H1 (cell line): ENCODE measurements at regions not wholly inside any gene's neighbourhood (a gene's known extent, or its start where the extent isn't known, plus 50 kb on each side); places are given as distances from the start of the nearest gene placed in this dataset.

Experiments
- CHD7 ChIP-seq: fragments of 300-600 bp; sonication (generic); IDR thresholded peaks from 2 replicates; pipeline ENCODE4 v1.7.1; 2012; ENCODE audit warnings: low read length, moderate library complexity, mild to moderate bottlenecking, inconsistent platforms; ENCODE audit not compliant: insufficient replicate concordance
- EZH2 ChIP-seq: fragments of 200-600 bp; sonication (generic); IDR thresholded peaks from 2 replicates; pipeline ENCODE4 v1.7.1; 2012; ENCODE audit warnings: low read depth, mild to moderate bottlenecking, moderate library complexity, low read length, inconsistent platforms; ENCODE audit not compliant: severe bottlenecking
- JUND ChIP-seq: IDR thresholded peaks from 2 replicates; pipeline ENCODE4 v1.6.1; 2011; ENCODE audit warnings: mild to moderate bottlenecking, improper control_type of control experiment, low read length

DNA sequence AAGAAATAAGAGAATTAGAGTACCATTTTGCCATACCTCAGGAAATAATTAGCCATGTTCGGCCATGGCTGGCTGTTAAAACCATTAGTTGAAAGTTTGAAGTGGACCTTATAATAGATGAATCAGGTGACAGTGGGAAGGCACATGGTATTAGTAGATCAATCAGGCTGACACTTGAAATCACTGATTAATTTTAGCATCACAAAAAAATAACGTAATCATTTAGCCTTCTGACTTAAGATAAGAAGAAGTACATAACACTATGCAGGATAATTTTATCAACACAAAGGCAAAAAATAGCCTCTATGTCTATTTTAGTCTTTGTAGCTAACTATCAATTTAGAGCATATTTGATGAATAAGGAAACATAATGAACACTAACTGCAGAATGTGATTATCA is 615.5 kb downstream of the PCDH17 start (continued):
- no peak for TF ChIP-seq CHD7
- TF ChIP-seq EZH2: no peak
- no peak for TF ChIP-seq JUND
